Psoas muscle (tissue), 7 donors: ENCODE measurements at regions not wholly inside any gene's neighbourhood (a gene's known extent, or its start where the extent isn't known, plus 50 kb on each side); places are given as distances from the start of the nearest gene placed in this dataset.

Source experiments
- ATAC-seq, 4 donors: fragments of 200-7000 bp; cut with Tn5 transposase; one replicate each; pipeline ENCODE4 v1.9.1; 2020; ENCODE audit warnings: moderate library complexity in 3 of 4, mild to moderate bottlenecking in 2 of 4
- DNase-seq, 2 donors: peaks; one replicate each; pipeline ENCODE4 v3.0.0-alpha.2; 2020
- H3K27ac ChIP-seq: fragments of 200-600 bp; one replicate; pipeline ENCODE4 v1.8.0; 2022
- H3K27me3 ChIP-seq, 3 donors: fragments of 200-600 bp in 1 of 3; one replicate each; pipeline versions ENCODE4 v1.6.1 to v1.8.0; 2013 to 2022; ENCODE audit warnings: low read length in 2 of 3, mild to moderate bottlenecking in 2 of 3, moderate library complexity in 1 of 3; ENCODE audit not compliant: insufficient read depth in 3 of 3
- H3K36me3 ChIP-seq, 2 donors: fragments of 200-600 bp in 1 of 2; one replicate each; pipeline versions ENCODE4 v1.6.1 to v1.8.0; 2013 to 2022; ENCODE audit warnings: low read depth in 1 of 2, mild to moderate bottlenecking in 1 of 2, moderate library complexity in 1 of 2; ENCODE audit not compliant: insufficient read depth in 1 of 2
- H3K4me1 ChIP-seq: fragments of 200-600 bp; one replicate; pipeline ENCODE4 v1.8.0; 2022
- H3K4me3 ChIP-seq: fragments of 200-600 bp; one replicate; pipeline ENCODE4 v1.8.0; 2022; ENCODE audit warnings: mild to moderate bottlenecking
- H3K9me3 ChIP-seq: fragments of 200-600 bp; one replicate; pipeline ENCODE4 v1.8.0; 2022
- WGBS, 3 donors: extraction: QIAGEN DNeasy Blood & Tissue Kit; methylation state at CpG; one replicate each; pipeline versions ENCODE4 v1.1.6 to v1.1.7; 2013; 5-methylcytosine and 5-hydroxymethylcytosine counted together
- intact Hi-C, 2 donors: fragments of 100-400 bp; cut with DNase I; formaldehyde crosslinking; loops; one replicate each; pipeline versions ENCODE4 v1.11.0 to v1.14.2; 2022
- TF ChIP-seq, protein P1 (sequence below): fragments of 200-600 bp; IDR thresholded peaks from one replicate; pipeline ENCODE4 v1.8.0; 2022; ENCODE audit warnings: antibody characterized with exemption
- donor health status: healthy with polysubstance abuse.
- donor health status: DM: no; HTN: no; CAD: no; lungs with moderate emphysema.
- donor health status: Bipolar disorder and iron deficiency.
- donor health status: healthy.
- donor health status: DM: yes; HTN: yes; CAD: no.
- donor health status: DM: no; HTN: no; CAD: no.
- donor health status: DM: yes; HTN: yes; CAD: no.

DNA sequence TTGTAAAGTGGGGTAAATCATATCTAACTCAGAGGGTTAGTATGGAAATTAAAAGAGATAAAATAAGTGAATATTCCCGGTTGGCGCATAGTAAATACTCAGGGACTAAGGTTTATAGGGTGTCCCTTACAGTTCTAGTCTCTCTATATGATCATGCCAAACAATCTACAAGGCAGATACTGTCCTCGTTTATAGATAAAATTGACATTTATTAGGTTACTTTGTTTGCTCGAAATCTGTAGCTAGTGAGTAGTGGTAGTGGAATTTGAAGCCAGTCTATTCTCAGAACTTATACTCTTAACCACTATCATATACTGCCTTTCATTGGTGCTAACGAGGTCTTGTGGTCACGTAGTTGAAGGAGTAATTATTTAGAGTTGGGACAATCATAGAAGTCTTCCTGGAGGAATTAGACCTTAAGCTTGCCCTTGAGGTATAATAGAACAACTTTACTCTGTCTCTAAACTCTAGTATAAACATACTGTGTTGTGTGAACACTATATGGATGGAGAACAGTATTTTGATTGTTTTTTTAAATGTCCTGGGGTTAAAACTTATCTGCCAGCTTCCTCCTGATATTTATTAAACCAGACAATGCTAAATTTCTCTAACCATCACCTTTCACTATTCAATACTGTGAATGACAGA is 324.0 kb downstream of the STIM2 start:
- Histone ChIP-seq H3K9me3 (no peaks in the 10 kb centered on the region), H3K4me1 (no peaks in the 10 kb centered on the region), H3K36me3 (no peaks in the 10 kb centered on the region), H3K4me3 (no peak overlapping the region), H3K27ac (no peak overlapping the region), H3K27me3 (no peaks in the 10 kb centered on the region)
- intact Hi-C loops, result no loop called here
- 57 to 64% (median 63%) methylated on average over 6 of the region's 6 CpGs for WGBS, 3 donors
- TF ChIP-seq, protein P1, sequence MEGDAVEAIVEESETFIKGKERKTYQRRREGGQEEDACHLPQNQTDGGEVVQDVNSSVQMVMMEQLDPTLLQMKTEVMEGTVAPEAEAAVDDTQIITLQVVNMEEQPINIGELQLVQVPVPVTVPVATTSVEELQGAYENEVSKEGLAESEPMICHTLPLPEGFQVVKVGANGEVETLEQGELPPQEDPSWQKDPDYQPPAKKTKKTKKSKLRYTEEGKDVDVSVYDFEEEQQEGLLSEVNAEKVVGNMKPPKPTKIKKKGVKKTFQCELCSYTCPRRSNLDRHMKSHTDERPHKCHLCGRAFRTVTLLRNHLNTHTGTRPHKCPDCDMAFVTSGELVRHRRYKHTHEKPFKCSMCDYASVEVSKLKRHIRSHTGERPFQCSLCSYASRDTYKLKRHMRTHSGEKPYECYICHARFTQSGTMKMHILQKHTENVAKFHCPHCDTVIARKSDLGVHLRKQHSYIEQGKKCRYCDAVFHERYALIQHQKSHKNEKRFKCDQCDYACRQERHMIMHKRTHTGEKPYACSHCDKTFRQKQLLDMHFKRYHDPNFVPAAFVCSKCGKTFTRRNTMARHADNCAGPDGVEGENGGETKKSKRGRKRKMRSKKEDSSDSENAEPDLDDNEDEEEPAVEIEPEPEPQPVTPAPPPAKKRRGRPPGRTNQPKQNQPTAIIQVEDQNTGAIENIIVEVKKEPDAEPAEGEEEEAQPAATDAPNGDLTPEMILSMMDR, result no peak
- DNase-seq (no peak), ATAC-seq (no peak)

DNA sequence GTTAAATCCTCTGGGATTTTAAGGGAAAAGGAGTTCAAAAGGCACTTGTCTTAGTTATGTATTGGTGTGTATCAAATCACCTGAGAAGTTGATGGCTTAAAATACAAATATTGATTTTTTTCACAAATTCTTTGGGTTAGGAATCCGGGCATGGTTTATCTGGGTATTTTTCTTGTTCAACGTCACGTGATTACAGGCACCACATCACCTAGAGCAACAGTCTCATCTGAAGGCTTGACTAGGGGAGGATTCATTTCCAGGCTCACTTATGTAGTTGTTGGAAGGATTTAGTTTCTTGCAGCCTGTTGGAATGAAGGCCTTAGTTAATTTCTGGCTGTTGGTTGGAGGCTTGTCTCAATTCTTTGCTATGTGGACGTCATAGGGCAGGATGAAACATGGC is 326.1 kb downstream of the STIM2 start:
- DNase-seq, result no peak
- Histone ChIP-seq H3K36me3 (no peaks in the 10 kb centered on the region), H3K9me3 (no peaks in the 10 kb centered on the region), H3K4me1 (no peaks in the 10 kb centered on the region), H3K27me3 (no peaks in the 10 kb centered on the region), H3K27ac (no peak overlapping the region), H3K4me3 (no peak overlapping the region)
- 73 to 83% (median 79%) methylated on average over 4 of the region's 4 CpGs for WGBS, 3 donors
- intact Hi-C loops, result no loop called here
- no peak for ATAC-seq
- TF ChIP-seq, protein P1, result no peak

DNA sequence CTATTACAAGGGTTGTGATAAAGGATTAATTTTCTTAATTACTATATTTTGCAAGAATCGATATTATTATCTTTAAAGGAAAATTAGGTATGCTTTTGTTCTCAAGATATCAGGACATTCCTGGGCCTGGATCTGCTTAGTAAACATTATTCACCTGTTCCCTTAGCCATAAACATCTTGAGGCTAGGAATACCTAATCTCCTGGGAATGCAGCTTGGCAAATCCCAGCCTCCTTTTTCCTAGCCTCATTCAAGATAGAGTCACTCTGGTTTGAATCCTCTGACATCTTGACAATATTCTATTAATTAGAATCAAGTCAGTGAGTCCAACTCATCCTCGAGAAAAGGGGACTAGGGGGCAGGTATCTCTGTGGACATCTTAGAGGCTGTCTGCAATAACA is 327.1 kb downstream of the STIM2 start:
- no peaks in the 10 kb centered on the region for H3K27me3 ChIP-seq
- no peak overlapping the region for H3K27ac ChIP-seq
- WGBS, 3 donors, result 88 to 99% (median 89%) methylated on average over 2 of the region's 2 CpGs
- no peaks in the 10 kb centered on the region for H3K4me1 ChIP-seq
- no peaks in the 10 kb centered on the region for H3K9me3 ChIP-seq
- H3K4me3 ChIP-seq, result no peak overlapping the region
- no peak for ATAC-seq
- H3K36me3 ChIP-seq, result no peaks in the 10 kb centered on the region
- TF ChIP-seq, protein P1, result no peak
- DNase-seq, result no peak
- intact Hi-C loops, result no loop called here

DNA sequence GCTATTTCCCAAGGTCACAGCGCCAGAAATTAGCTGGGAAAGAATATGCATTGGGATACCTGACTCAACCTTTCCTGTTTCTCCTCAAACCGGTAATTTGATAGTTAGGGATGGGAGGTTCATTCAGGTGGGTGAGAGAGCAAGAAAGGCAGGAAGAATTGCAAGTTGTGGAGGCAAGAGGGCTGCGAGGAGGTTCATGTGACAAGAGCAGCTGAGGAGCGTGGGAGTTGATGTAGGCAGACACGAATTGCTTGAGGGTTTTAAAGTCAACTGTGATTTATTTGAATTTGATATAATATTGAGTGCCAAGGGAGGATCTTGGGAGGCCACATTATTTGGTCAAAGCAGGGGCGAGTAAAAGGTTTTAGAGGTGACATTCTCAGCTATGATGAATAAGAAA is 329.0 kb downstream of the STIM2 start:
- DNase-seq (no peak), ATAC-seq (no peak)
- Histone ChIP-seq H3K4me3 (no peak overlapping the region), H3K36me3 (no peaks in the 10 kb centered on the region), H3K9me3 (no peaks in the 10 kb centered on the region), H3K27me3 (no peaks in the 10 kb centered on the region), H3K4me1 (no peaks in the 10 kb centered on the region), H3K27ac (no peak overlapping the region)
- intact Hi-C loops, result no loop called here
- TF ChIP-seq, protein P1, result no peak
- 71 to 76% (median 76%) methylated on average over 6 of the region's 6 CpGs for WGBS, 3 donors

DNA sequence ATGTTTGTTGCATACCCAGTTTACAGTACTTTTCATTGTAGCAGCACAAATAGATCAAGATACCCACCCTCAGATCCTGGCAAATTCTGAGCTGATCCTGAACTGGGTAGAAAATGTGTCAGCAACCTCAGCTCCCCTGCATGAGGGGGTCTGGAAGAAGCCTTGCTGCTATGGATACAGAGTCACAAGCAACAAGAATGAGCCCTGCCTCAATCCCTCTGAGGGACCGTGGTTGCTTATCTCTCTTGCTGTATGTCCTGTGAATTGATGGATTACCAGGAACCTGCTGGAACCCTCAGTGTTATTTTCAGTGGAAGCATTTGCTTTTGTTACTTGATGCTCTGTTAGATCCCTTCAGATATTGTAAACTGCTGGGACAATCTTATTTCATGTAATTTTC is 331.0 kb downstream of the STIM2 start:
- intact Hi-C loops, result no loop called here
- no peak overlapping the region for H3K4me3 ChIP-seq
- H3K27me3 ChIP-seq, result no peaks in the 10 kb centered on the region
- H3K27ac ChIP-seq, result no peak overlapping the region
- TF ChIP-seq, protein P1, result no peak
- H3K36me3 ChIP-seq, result no peaks in the 10 kb centered on the region
- 58 to 67% (median 64%) methylated on average over 1 of the region's 1 CpG for WGBS, 3 donors
- H3K4me1 ChIP-seq, result no peaks in the 10 kb centered on the region
- ATAC-seq, result no peak
- no peaks in the 10 kb centered on the region for H3K9me3 ChIP-seq
- DNase-seq, result no peak
